Bone marrow (tissue), 2 donors: ENCODE measurements at regions not wholly inside any gene's neighbourhood (a gene's known extent, or its start where the extent isn't known, plus 50 kb on each side); places are given as distances from the start of the nearest gene placed in this dataset.
"Not testable (repeated sequence)": the region's sequence is repeated elsewhere in the genome, so short reads cannot be mapped to it uniquely, and the experiment has no call there.

Source experiments
- DNase-seq, 2 donors: peaks; one replicate each; lab custom pipeline; 2025; lab: John Stamatoyannopoulos, UW

GRCh38 chr15:92705764-92706163 is 50.2 kb upstream of the FAM174B start:
- no peak for DNase-seq

- DNase-seq, result no peak
These were observed 50.6 kb upstream of the FAM174B start for GRCh38 chr15:92706201-92706600.

DNA sequence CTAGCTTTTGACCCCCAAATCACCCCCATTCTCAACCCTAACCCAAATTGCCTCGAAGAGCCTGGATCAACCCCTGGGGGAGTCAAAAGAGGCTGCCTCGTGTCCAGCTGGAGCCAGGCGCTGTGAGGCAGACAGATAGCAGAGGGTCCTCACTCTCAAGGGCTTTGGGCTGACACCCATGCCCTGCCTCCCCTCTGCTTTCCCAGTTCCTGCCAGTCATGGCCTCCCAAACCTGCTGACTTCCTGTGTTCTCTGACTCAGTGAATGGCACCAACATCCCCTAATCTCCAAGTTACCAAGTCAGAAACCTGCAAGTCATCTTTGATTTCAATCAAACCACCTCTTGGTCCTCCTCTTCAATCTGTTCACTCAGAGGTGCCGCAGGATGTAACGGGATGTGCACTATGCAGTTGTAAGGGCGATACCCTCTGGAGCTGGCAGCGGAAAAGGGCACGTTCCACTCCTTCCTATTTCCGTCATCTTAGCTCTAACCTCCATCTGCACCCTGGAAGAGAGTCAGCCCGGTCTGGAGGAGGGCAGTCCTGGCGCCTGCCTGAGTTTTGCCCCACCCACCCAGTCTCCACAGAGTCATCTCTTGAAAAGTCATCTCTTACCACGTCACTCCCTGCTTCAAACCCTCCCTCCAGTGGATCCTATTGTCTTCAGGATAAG is 52.4 kb upstream of the FAM174B start:
- DNase-seq, result no peak

GRCh38 chr15:92708635-92709034 is 53.1 kb upstream of the FAM174B start:
- no peak for DNase-seq

GRCh38 chr15:92709110-92709790 is 53.7 kb upstream of the FAM174B start:
- DNase-seq, result no peak

GRCh38 chr15:92711457-92711831 is 55.9 kb upstream of the FAM174B start:
- no peak for DNase-seq

- DNase-seq, result no peak
These were observed 58.5 kb upstream of the FAM174B start for GRCh38 chr15:92714077-92714476.

DNA sequence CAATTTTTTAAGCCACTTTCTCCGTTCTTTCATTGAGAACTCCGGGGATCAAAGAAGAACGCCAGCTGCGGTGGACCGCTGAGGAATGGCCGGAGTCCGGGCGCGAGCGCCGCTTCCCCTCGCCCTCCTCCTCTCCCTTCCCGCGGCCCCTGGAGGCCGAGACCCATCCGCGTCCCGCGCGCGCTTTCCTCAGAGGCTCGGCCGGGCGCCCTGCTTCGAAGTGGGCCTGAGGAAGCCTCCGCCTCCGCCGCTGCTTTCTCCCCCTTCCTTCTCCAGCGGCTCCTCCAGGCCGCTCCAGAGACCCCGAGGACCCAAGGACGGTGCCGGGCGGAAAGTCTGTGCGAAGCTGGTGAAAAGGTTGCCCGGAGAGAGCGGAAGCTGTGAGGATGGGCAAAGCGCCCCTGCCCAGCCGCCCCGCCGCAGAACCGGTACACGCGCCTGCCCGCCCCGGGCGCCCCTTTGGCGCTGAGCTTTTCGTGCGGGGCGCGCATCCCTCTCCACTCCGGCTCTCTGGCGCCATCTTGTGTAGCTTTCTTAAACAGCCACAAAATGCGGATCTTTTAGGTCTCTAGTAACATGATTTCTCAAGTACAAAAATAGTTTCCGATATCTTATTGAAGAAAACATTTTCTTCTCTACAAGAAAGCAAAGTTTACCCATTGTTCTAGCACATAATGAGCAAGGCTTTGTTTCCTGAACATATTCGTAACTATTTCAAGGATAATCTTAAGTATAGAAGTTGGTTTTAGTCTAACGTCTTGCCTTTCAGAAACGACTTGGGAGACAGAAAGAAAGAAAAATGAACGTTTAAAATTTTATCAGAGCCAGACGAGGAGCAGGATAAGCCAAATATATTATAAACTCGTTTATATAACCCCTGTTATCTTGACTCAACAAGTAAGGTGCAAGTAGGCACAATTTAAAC is 59.2 kb upstream of the FAM174B start:
- DNase-seq, result peak; percentile 60 to 66

DNA sequence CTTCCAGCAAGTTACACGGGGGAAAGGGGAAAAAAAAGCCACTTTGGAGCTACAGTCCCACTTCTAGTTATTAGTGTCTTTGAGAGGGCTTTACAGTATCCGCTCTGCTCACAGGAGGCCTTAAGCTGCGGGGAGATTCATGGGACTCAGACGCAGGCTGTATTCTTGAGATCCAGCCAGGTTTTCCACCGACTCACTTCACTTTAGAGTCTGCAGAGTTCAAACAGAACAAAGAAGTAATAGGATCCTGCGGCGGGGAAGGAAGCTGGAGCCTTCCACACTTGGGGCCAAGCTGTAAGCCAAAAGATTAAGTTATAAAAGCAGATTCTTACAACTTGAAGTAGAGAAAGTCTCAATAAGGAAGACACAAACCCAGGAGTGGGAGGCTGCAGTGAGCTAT is 60.2 kb upstream of the FAM174B start:
- no peak for DNase-seq

DNA sequence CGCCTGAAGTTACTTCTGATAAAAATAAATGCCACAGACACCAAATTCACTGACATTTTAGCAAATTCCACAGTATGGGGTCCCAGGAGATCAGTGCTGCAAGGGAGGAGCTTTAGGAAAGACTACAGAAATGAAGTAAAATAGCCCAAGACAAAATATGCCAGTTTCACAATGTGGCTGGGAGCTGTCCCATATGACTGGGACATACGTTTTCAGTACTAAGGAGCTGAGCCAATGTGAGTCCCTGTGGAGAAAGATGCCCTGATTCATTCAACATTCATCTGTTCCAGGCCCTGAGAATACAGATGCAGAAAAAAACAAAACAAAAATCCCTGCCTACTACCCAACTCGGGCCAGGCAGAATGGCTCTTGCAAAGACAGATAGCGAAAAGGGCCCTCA is 63.4 kb upstream of the FAM174B start:
- no peak for DNase-seq

DNA sequence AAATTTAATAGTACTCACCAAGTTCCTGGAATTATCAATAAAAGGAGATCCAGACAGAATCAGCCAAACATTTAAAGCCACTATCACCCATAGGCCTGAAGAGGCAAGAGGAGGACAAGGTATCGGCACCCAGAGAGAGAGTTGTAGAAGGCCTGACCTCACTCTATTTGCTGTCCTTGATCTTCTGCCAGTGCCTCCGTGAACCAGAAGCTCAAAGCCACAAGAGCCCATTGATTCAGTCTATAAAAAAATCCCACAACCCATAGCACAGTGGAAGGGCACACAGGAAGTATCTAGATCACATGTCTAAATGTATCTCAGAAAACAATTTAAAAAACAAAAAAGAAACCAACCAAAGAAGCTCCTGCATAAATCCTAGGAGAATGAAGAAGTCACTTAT is 68.6 kb upstream of the FAM174B start:
- no peak for DNase-seq

- no peak for DNase-seq
These were observed 69.6 kb upstream of the FAM174B start for GRCh38 chr15:92725171-92725570.

GRCh38 chr15:92728266-92728665 is 72.7 kb upstream of the FAM174B start:
- no peak for DNase-seq

GRCh38 chr15:92733090-92733933 is 77.7 kb upstream of the FAM174B start:
- no peak for DNase-seq

- DNase-seq, result no peak
These were observed 78.5 kb upstream of the FAM174B start for GRCh38 chr15:92733934-92734521.

GRCh38 chr15:92739246-92739645 is 83.7 kb upstream of the FAM174B start:
- DNase-seq, result not testable (repeated sequence)

- DNase-seq, result no peak
These were observed 90.3 kb upstream of the FAM174B start for GRCh38 chr15:92745845-92746271.

- no peak for DNase-seq
These were observed 91.5 kb upstream of the FAM174B start for GRCh38 chr15:92747047-92747446.

GRCh38 chr15:92749216-92749615 is 93.6 kb upstream of the FAM174B start:
- DNase-seq, result no peak

DNA sequence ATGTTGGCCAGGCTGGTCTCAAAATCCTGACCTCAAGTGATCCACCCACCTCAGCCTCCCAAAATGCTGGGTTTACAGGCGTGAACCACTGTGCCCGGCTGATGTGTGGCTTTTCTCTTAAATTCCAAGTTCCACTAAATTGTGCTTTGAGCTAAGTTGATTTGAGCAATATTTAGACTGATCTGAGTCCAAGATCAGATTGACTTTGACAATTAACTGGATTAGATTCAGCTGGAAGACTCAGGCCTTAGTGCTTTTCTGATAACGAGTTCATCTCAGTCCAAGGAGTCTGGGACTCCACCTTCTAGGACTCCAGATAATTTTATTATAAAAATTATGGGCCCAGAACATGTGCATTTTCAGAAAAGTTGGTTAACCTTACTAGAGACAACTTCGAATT is 94.4 kb upstream of the FAM174B start:
- DNase-seq, result no peak

DNA sequence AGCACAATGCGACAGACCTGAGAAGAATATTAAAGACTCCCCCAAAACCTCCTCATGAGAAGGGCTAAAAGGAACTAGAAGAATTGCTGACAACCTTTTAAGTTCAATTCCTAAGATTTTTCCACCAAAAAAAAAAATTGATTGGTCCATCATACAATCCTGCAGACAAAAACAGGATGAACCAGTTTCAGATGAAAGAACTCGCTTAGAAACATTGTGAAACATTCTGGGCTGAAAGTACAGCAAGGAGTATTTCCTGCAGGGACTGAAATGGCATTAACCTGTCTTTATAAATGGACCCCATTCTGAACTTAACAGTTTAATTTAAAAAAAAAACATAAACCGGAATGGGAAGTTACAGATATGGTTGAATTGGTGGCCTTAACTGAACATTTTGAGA is 96.0 kb upstream of the FAM174B start:
- DNase-seq, result no peak
